SK-N-SH (cell line): ENCODE measurements at regions not wholly inside any gene's neighbourhood (a gene's known extent, or its start where the extent isn't known, plus 50 kb on each side); places are given as distances from the start of the nearest gene placed in this dataset.
"Not testable (repeated sequence)": the region's sequence is repeated elsewhere in the genome, so short reads cannot be mapped to it uniquely, and the experiment has no call there.

Experiments
- CTCF ChIA-PET: fragments of 300-600, 350-600 bp; formaldehyde crosslinking; extraction: SDS; loops from one replicate; lab custom pipeline; 2021; lab: Yijun Ruan, JAX
- POLR2A ChIA-PET: fragments of 350-600 bp; sonication (Branson Sonifier 250); formaldehyde crosslinking; extraction: SDS; loops from one replicate; lab custom pipeline; 2020; ENCODE audit warnings: antibody characterized with exemption, inconsistent platforms; lab: Yijun Ruan, JAX
- DNase-seq: peaks from one replicate; pipeline ENCODE4 v3.0.0; 2012
- H2AFZ ChIP-seq: fragments of 200-600 bp; sonication (generic); 2 replicates; pipeline ENCODE4 v1.8.1; 2016; ENCODE audit warnings: antibody characterized with exemption, mild to moderate bottlenecking, low read depth
- H3F3A ChIP-seq: fragments of 200-600 bp; sonication (generic); replicated peaks from 2 replicates; pipeline ENCODE3; 2016; ENCODE audit warnings: antibody characterized with exemption, mild to moderate bottlenecking; ENCODE audit not compliant: insufficient read depth
- H3K27ac ChIP-seq, 2 experiments: fragments of 200-500 bp in 1 of 2; fragments of 200-600 bp in 1 of 2; sonication (Bioruptor generic) in 1 of 2; sonication (generic), shearing (Covaris generic) in 1 of 2; 2 replicates each; pipeline versions ENCODE4 v1.5.1 to v1.6.1; 2014 to 2016; ENCODE audit warnings: low read depth in 2 of 2, inconsistent platforms in 1 of 2, low read length in 1 of 2, mild to moderate bottlenecking in 1 of 2, mixed read lengths in 1 of 2
- H3K27me3 ChIP-seq: fragments of 200-600 bp; sonication (generic), shearing (Covaris generic); 2 replicates; pipeline ENCODE4 v1.6.1; 2016; ENCODE audit warnings: mixed run types; ENCODE audit not compliant: insufficient read depth
- H3K36me3 ChIP-seq, 2 experiments: fragments of 200-500 bp in 1 of 2; fragments of 200-600 bp in 1 of 2; sonication (Bioruptor generic) in 1 of 2; sonication (generic) in 1 of 2; replicated peaks in 1 of 2; 2 replicates each; pipeline versions ENCODE3 to v1.5.1; 2014 to 2016; ENCODE audit warnings: low read length in 1 of 2, mild to moderate bottlenecking in 1 of 2; ENCODE audit not compliant: insufficient read depth in 2 of 2, control insufficient read depth in 1 of 2
- H3K4me1 ChIP-seq, 2 experiments: fragments of 200-500 bp in 1 of 2; fragments of 200-600 bp in 1 of 2; sonication (Bioruptor generic) in 1 of 2; sonication (generic), shearing (Covaris generic) in 1 of 2; 2 replicates each; pipeline versions ENCODE4 v1.5.1 to v1.6.1; 2014 to 2016; ENCODE audit warnings: low read depth in 1 of 2, low read length in 1 of 2, mixed run types in 1 of 2; ENCODE audit not compliant: insufficient read depth in 2 of 2, control insufficient read depth in 1 of 2
- H3K4me2 ChIP-seq: fragments of 200-600 bp; sonication (generic), shearing (Covaris generic); 2 replicates; pipeline ENCODE4 v1.6.1; 2017; ENCODE audit warnings: mixed run types
- H3K4me3 ChIP-seq, 2 experiments: fragments of 200-500 bp in 1 of 2; fragments of 200-600 bp in 1 of 2; sonication (Bioruptor generic) in 1 of 2; sonication (generic), shearing (Covaris generic) in 1 of 2; 2 replicates each; pipeline versions ENCODE4 v1.5.1 to v1.8.1; 2014 to 2016; ENCODE audit warnings: low read depth in 2 of 2, inconsistent platforms in 1 of 2, low read length in 1 of 2, mild to moderate bottlenecking in 1 of 2, mixed read lengths in 1 of 2, moderate library complexity in 1 of 2
- H3K79me2 ChIP-seq: fragments of 200-600 bp; sonication (generic); 2 replicates; pipeline ENCODE4 v1.8.1; 2017; ENCODE audit warnings: mild to moderate bottlenecking; ENCODE audit not compliant: insufficient read depth
- H3K9ac ChIP-seq: fragments of 200-600 bp; sonication (generic); 2 replicates; pipeline ENCODE4 v1.6.1; 2017; ENCODE audit warnings: mixed run types
- H3K9me2 ChIP-seq: fragments of 200-600 bp; sonication (generic); 2 replicates; pipeline ENCODE4 v1.6.1; 2017; ENCODE audit warnings: mixed run types
- H3K9me3 ChIP-seq: fragments of 200-600 bp; sonication (generic); 2 replicates; pipeline ENCODE4 v1.6.1; 2017; ENCODE audit warnings: mixed run types, mild to moderate bottlenecking, moderate library complexity
- H4K20me1 ChIP-seq: fragments of 200-600 bp; sonication (generic); 2 replicates; pipeline ENCODE4 v1.6.1; 2017; ENCODE audit warnings: mild to moderate bottlenecking, mixed run types; ENCODE audit not compliant: insufficient read depth
- CHD2 ChIP-seq: fragments of 150-350 bp; IDR thresholded peaks from 2 replicates; pipeline ENCODE4 v1.6.1; 2018; ENCODE audit warnings: low read length; ENCODE audit not compliant: partially characterized antibody
- FOXM1 ChIP-seq: IDR thresholded peaks from 2 replicates; pipeline ENCODE4 v1.4.0; 2012; ENCODE audit warnings: low read depth, mild to moderate bottlenecking
- GABPA ChIP-seq: IDR thresholded peaks from 2 replicates; pipeline ENCODE4 v1.4.0; 2012; ENCODE audit warnings: low read depth, mild to moderate bottlenecking
- MXI1 ChIP-seq: IDR thresholded peaks from 2 replicates; pipeline ENCODE4 v1.6.1; 2012; ENCODE audit warnings: mild to moderate bottlenecking, low read depth, low read length, improper control_type of control experiment
- NFIC ChIP-seq: IDR thresholded peaks from 2 replicates; pipeline ENCODE4 v1.4.0; 2012; ENCODE audit warnings: borderline replicate concordance
- NRF1 ChIP-seq: IDR thresholded peaks from 2 replicates; pipeline ENCODE4 v1.6.1; 2012; ENCODE audit warnings: low read depth, mild to moderate bottlenecking, low read length
- PBX3 ChIP-seq: IDR thresholded peaks from 2 replicates; pipeline ENCODE4; 2012
- RAD21 ChIP-seq: IDR thresholded peaks from 2 replicates; pipeline ENCODE4 v1.6.1; 2012; ENCODE audit warnings: mild to moderate bottlenecking, low read length
- RCOR1 ChIP-seq: fragments of 150-350 bp; IDR thresholded peaks from 2 replicates; pipeline ENCODE4 v1.6.1; 2017; ENCODE audit warnings: antibody characterized with exemption, low read length
- RFX5 ChIP-seq: IDR thresholded peaks from 2 replicates; pipeline ENCODE4 v1.6.1; 2012; ENCODE audit warnings: mild to moderate bottlenecking, improper control_type of control experiment, low read length
- RXRA ChIP-seq: IDR thresholded peaks from 2 replicates; pipeline ENCODE4 v1.4.0; 2012; ENCODE audit warnings: low read depth, mild to moderate bottlenecking, borderline replicate concordance
- SMC3 ChIP-seq: IDR thresholded peaks from 2 replicates; pipeline ENCODE4 v1.6.1; 2012; ENCODE audit warnings: low read depth, low read length, improper control_type of control experiment
- TAF1 ChIP-seq: IDR thresholded peaks from 2 replicates; pipeline ENCODE4 v1.6.1; 2012; ENCODE audit warnings: low read depth, mild to moderate bottlenecking, low read length, moderate library complexity, borderline replicate concordance
- TCF12 ChIP-seq: IDR thresholded peaks from 2 replicates; pipeline ENCODE4 v1.4.0; 2012
- USF2 ChIP-seq: fragments of 150-350 bp; IDR thresholded peaks from 2 replicates; pipeline ENCODE4 v1.6.1; 2017; ENCODE audit warnings: antibody characterized with exemption, low read length, low read depth, borderline replicate concordance
- YY1 ChIP-seq: IDR thresholded peaks from 2 replicates; pipeline ENCODE4 v1.4.0; 2012; ENCODE audit warnings: low read depth, mild to moderate bottlenecking
- WGBS: methylation state at CpG from one replicate; pipeline ENCODE4 v1.1.6; 2017; ENCODE audit warnings: low lambda C conversion rate; 5-methylcytosine and 5-hydroxymethylcytosine counted together
- TF ChIP-seq, protein P1 (sequence below): fragments of 150-350 bp; IDR thresholded peaks from 2 replicates; pipeline ENCODE4 v1.6.1; 2016; ENCODE audit warnings: mild to moderate bottlenecking, low read depth, low read length

- TF ChIP-seq RAD21: no peak
- TF ChIP-seq NRF1: no peak
- TF ChIP-seq, protein P1, sequence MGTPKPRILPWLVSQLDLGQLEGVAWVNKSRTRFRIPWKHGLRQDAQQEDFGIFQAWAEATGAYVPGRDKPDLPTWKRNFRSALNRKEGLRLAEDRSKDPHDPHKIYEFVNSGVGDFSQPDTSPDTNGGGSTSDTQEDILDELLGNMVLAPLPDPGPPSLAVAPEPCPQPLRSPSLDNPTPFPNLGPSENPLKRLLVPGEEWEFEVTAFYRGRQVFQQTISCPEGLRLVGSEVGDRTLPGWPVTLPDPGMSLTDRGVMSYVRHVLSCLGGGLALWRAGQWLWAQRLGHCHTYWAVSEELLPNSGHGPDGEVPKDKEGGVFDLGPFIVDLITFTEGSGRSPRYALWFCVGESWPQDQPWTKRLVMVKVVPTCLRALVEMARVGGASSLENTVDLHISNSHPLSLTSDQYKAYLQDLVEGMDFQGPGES: no peak
- no peak for TF ChIP-seq TCF12
- no peak for TF ChIP-seq GABPA
- no peak for TF ChIP-seq RXRA
- TF ChIP-seq RCOR1: no peak
- no peaks in the 10 kb centered on the region for H3K36me3 ChIP-seq
- H3K9me3 ChIP-seq: no peaks in the 10 kb centered on the region
- no peak overlapping the region for H3K27ac ChIP-seq
- DNase-seq: no peak
- 87% methylated on average over 3 of the region's 3 CpGs for WGBS
- CTCF ChIA-PET: no interaction called here
- no peak overlapping the region for H3K4me2 ChIP-seq
- POLR2A ChIA-PET: no interaction called here
- H3K4me3 ChIP-seq: no peak overlapping the region
- H3F3A ChIP-seq: peaks cover 14% of the 10 kb centered on the region
- no peaks in the 10 kb centered on the region for H3K9me2 ChIP-seq
- no peaks in the 10 kb centered on the region for H4K20me1 ChIP-seq
- H3K4me1 ChIP-seq: peaks cover 17 to 22% of the 10 kb centered on the region in 2 experiments
- H3K9ac ChIP-seq: no peak overlapping the region
- no peak overlapping the region for H2AFZ ChIP-seq
- no peaks in the 10 kb centered on the region for H3K79me2 ChIP-seq
- H3K27me3 ChIP-seq: no peaks in the 10 kb centered on the region
Measured at GRCh38 chr5:174535669-174536068, 188.7 kb upstream of the MSX2 start.

GRCh38 chr5:174539823-174540222 is 184.6 kb upstream of the MSX2 start:
- H3K79me2 ChIP-seq, H4K20me1 ChIP-seq, H3K4me3 ChIP-seq, POLR2A ChIA-PET, H2AFZ ChIP-seq, H3F3A ChIP-seq, H3K9me3 ChIP-seq, H3K9ac ChIP-seq, H3K4me2 ChIP-seq, H3K27ac ChIP-seq, CTCF ChIA-PET, H3K9me2 ChIP-seq, DNase-seq, H3K4me1 ChIP-seq, H3K27me3 ChIP-seq, H3K36me3 ChIP-seq: not testable (repeated sequence)
- WGBS: 80% methylated on average over 4 of the region's 5 CpGs

- ChIA-PET CTCF (interaction anchor here (1.9 kb wide), 1 partner anchor 123 kb away, joined by 7 read pairs; no protein-coding TSS in a partner anchor), POLR2A (interaction anchor here (0.7 kb wide), 1 partner anchor 94 kb away, joined by 3 read pairs; no protein-coding TSS in a partner anchor)
- Histone ChIP-seq H3K36me3 (no peaks in the 10 kb centered on the region), H3K4me1 (no peaks in the 10 kb centered on the region), H3F3A (no peaks in the 10 kb centered on the region), H3K9ac (no peak overlapping the region), H3K27ac (no peak overlapping the region), H3K27me3 (no peaks in the 10 kb centered on the region; the same call in 1 of the 2 replicates), H4K20me1 (no peaks in the 10 kb centered on the region), H2AFZ (no peak overlapping the region), H3K79me2 (no peaks in the 10 kb centered on the region), H3K9me2 (no peaks in the 10 kb centered on the region), H3K4me2 (no peak overlapping the region), H3K4me3 (no peak overlapping the region), H3K9me3 (no peaks in the 10 kb centered on the region)
- no peak for DNase-seq
- no peak for TF ChIP-seq NRF1
- TF ChIP-seq FOXM1: no peak
- no peak for TF ChIP-seq MXI1
- TF ChIP-seq SMC3: no peak
- TF ChIP-seq GABPA: no peak
- no peak for TF ChIP-seq USF2
- TF ChIP-seq YY1: no peak
- TF ChIP-seq NFIC: no peak
- TF ChIP-seq PBX3: no peak
- no peak for TF ChIP-seq RFX5
- no peak for TF ChIP-seq TAF1
- no peak for TF ChIP-seq CHD2
- TF ChIP-seq RXRA: no peak
- WGBS: 81% methylated on average over 3 of the region's 3 CpGs
Measured at GRCh38 chr5:174542037-174542436, 182.3 kb upstream of the MSX2 start.
